ENCODE measurements at regions not wholly inside any gene's neighbourhood (a gene's known extent, or its start where the extent isn't known, plus 50 kb on each side); places are given as distances from the start of the nearest gene placed in this dataset.

DNA sequence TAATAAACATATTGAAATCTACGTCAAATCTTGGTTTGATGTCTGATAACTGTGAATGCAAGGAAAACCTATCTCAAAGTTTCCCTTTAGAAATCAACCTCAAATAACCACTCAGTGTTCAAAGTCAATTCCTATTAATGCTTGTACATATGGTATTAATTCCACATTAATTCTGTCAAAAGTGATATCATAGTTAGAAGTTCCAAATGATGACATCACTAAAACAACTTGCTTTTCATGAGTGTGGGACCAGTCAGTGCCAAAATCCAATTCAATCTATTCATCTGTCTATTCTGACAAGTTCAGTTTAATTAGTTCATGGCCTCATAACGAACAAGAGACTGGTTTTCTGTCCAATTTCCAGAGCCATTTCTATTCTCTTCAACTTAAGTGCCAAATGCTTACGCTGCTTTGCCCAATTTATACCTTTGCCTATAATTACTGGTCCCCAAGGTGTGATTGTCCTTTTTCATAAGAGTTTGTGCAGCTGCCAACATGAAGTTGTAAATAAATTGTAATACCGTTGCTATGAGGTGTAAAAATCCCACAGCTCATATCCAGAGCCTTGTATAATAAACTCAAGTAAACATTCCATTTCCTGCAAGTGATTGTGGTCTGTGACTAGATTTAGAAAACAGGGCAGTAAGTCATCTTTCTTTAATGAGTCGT, 476.2 kb downstream of the RAB28 start:
- TF ChIP-seq, protein P1, sequence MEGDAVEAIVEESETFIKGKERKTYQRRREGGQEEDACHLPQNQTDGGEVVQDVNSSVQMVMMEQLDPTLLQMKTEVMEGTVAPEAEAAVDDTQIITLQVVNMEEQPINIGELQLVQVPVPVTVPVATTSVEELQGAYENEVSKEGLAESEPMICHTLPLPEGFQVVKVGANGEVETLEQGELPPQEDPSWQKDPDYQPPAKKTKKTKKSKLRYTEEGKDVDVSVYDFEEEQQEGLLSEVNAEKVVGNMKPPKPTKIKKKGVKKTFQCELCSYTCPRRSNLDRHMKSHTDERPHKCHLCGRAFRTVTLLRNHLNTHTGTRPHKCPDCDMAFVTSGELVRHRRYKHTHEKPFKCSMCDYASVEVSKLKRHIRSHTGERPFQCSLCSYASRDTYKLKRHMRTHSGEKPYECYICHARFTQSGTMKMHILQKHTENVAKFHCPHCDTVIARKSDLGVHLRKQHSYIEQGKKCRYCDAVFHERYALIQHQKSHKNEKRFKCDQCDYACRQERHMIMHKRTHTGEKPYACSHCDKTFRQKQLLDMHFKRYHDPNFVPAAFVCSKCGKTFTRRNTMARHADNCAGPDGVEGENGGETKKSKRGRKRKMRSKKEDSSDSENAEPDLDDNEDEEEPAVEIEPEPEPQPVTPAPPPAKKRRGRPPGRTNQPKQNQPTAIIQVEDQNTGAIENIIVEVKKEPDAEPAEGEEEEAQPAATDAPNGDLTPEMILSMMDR (conservative IDR thresholded peaks at IDR 0.05; ENCODE audit: low read depth, low read length), result no peak
- TF ChIP-seq EZH2 (IDR thresholded peaks at IDR 0.05; ENCODE audit: borderline replicate concordance, low read depth, low read length, poor library complexity, severe bottlenecking), result no peak
- no peak overlapping the region for H3K4me3 ChIP-seq (ENCODE audit: low read depth, low read length, poor library complexity, severe bottlenecking)
- H3K9me3 ChIP-seq (ENCODE audit: low read depth, low read length, poor library complexity, severe bottlenecking), result no peaks in the 10 kb centered on the region
- no peaks in the 10 kb centered on the region for H3K36me3 ChIP-seq (ENCODE audit: insufficient read depth, low read length, poor library complexity, severe bottlenecking)
- H3K27ac ChIP-seq (ENCODE audit: low read depth, low read length, poor library complexity, severe bottlenecking), result no peak overlapping the region
- no peaks in the 10 kb centered on the region for H3K27me3 ChIP-seq (replicated peaks; ENCODE audit: insufficient read depth, low read depth, low read length, poor library complexity)
- ChIA-PET POLR2A (ENCODE audit: low non-redundant PET) (no interaction called here), CTCF (no interaction called here)
- DNase-seq (ENCODE audit: low spot score), result no peak
- H3K4me1 ChIP-seq (ENCODE audit: insufficient read depth, low read length, poor library complexity, severe bottlenecking), result no peaks in the 10 kb centered on the region
- intact Hi-C loops (cut with micrococcal nuclease; ENCODE audit: unreplicated experiment), result no loop called here
- BruUV-seq (replicated peaks), result no TSS peak

DNA sequence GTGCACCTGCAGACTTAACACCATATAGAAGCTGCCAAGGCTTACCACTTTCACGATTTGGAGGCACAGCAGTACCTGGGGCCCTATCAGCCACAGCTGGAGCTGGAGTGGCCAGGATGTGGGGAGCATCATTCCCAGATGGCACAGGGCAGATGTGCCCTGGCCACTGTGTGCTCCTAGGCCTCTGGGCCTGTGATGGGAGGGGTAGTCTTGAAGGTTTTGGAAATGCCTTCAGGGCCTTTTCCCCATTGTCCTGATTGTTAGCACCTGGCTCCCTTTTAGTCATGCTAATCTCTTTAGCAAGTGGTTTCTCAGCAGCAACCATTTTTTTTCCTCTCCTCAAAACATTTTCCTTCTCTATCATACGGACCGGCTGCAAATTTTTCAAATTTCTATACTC, 490.2 kb downstream of the RAB28 start:
- TF ChIP-seq EZH2 (IDR thresholded peaks at IDR 0.05; ENCODE audit: borderline replicate concordance, low read depth, low read length, poor library complexity, severe bottlenecking), result no peak
- TF ChIP-seq, protein P1 (conservative IDR thresholded peaks at IDR 0.05; ENCODE audit: low read depth, low read length), result no peak
- DNase-seq (ENCODE audit: low spot score), result no peak

DNA sequence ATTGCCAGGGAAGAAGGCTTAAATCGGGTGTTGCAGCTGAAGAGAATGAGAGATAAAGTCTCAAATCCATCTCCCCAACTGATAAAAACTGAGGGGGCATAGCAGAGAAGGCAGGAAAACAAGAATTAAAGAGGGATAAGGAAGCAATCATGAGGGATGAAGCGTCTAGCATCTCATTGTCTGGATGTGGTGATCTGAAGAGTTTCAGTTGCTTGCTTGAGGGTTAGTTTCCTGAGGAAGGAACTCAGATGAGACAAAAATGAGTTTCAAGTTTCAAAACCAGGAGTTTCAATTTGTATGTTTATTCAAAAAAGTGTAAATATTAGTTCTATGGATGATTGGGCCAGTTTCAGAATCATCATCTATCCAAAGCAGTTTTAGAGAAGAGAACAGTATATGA, 496.9 kb downstream of the RAB28 start:
- Histone ChIP-seq H3K27ac (ENCODE audit: low read depth, low read length, poor library complexity, severe bottlenecking) (no peak overlapping the region), H3K9me3 (ENCODE audit: low read depth, low read length, poor library complexity, severe bottlenecking) (no peaks in the 10 kb centered on the region), H3K4me1 (ENCODE audit: insufficient read depth, low read length, poor library complexity, severe bottlenecking) (no peaks in the 10 kb centered on the region), H3K36me3 (ENCODE audit: insufficient read depth, low read length, poor library complexity, severe bottlenecking) (no peaks in the 10 kb centered on the region), H3K27me3 (replicated peaks; ENCODE audit: insufficient read depth, low read depth, low read length, poor library complexity) (no peaks in the 10 kb centered on the region), H3K4me3 (ENCODE audit: low read depth, low read length, poor library complexity, severe bottlenecking) (no peak overlapping the region)
- intact Hi-C loops (cut with micrococcal nuclease; ENCODE audit: unreplicated experiment), result no loop called here
- TF ChIP-seq, protein P1 (conservative IDR thresholded peaks at IDR 0.05; ENCODE audit: low read depth, low read length), result no peak
- no peak for TF ChIP-seq EZH2 (IDR thresholded peaks at IDR 0.05; ENCODE audit: borderline replicate concordance, low read depth, low read length, poor library complexity, severe bottlenecking)
- ChIA-PET POLR2A (ENCODE audit: low non-redundant PET) (interaction anchor here (0.6 kb wide), 1 partner anchor 55 kb away, joined by 3 read pairs; no protein-coding TSS in a partner anchor), CTCF (no interaction called here)
- DNase-seq (ENCODE audit: low spot score), result no peak
- BruUV-seq (replicated peaks), result no TSS peak

More for the DNA sequence above, 490.2 kb downstream of the RAB28 start:
- ChIA-PET CTCF (no interaction called here), POLR2A (ENCODE audit: low non-redundant PET) (no interaction called here)
- H3K4me3 ChIP-seq (ENCODE audit: low read depth, low read length, poor library complexity, severe bottlenecking), result no peak overlapping the region
- H3K27me3 ChIP-seq (replicated peaks; ENCODE audit: insufficient read depth, low read depth, low read length, poor library complexity), result no peaks in the 10 kb centered on the region
- intact Hi-C loops (cut with micrococcal nuclease; ENCODE audit: unreplicated experiment), result no loop called here
- no peaks in the 10 kb centered on the region for H3K9me3 ChIP-seq (ENCODE audit: low read depth, low read length, poor library complexity, severe bottlenecking)
- no peaks in the 10 kb centered on the region for H3K36me3 ChIP-seq (ENCODE audit: insufficient read depth, low read length, poor library complexity, severe bottlenecking)
- no peaks in the 10 kb centered on the region for H3K4me1 ChIP-seq (ENCODE audit: insufficient read depth, low read length, poor library complexity, severe bottlenecking)
- BruUV-seq (replicated peaks), result no TSS peak
- no peak overlapping the region for H3K27ac ChIP-seq (ENCODE audit: low read depth, low read length, poor library complexity, severe bottlenecking)

Measured in A673 (cell line).